Common myeloid progenitor, CD34-positive (primary cell): ENCODE measurements at regions not wholly inside any gene's neighbourhood (a gene's known extent, or its start where the extent isn't known, plus 50 kb on each side); places are given as distances from the start of the nearest gene placed in this dataset.

ENCODE experiments used
- CTCF ChIA-PET: fragments of 350-600 bp; sonication (Branson Sonifier 250); formaldehyde crosslinking; loops from one replicate; lab custom pipeline; 2021; ENCODE audit warnings: antibody characterized with exemption; lab: Charles Lee
- POLR2A ChIA-PET: fragments of 350-600 bp; sonication (Branson Sonifier 250); formaldehyde crosslinking; loops from one replicate; lab custom pipeline; 2021; ENCODE audit warnings: antibody characterized with exemption; lab: Charles Lee
- DNase-seq, 3 donors: peaks; one replicate each; pipeline versions ENCODE4 v3.0.0 to v3.0.0-alpha.2; 2013
- H3K27ac ChIP-seq, 2 experiments: 1 replicate in 1 of 2; 2 replicates in 1 of 2; pipeline ENCODE4 v1.7.0; 2013; ENCODE audit warnings: inconsistent platforms in 2 of 2, low read length in 2 of 2, mild to moderate bottlenecking in 2 of 2, low read depth in 1 of 2, moderate library complexity in 1 of 2; ENCODE audit not compliant: severe bottlenecking in 2 of 2, insufficient read depth in 1 of 2, poor library complexity in 1 of 2
- H3K27me3 ChIP-seq, 5 experiments: replicated peaks in 2 of 5; 1 replicate in 3 of 5; 2 replicates in 2 of 5; pipeline versions ENCODE4 v1.6.1 to v1.7.0; 2013; ENCODE audit warnings: low read length in 4 of 5, mild to moderate bottlenecking in 2 of 5, moderate library complexity in 2 of 5, inconsistent platforms in 1 of 5; ENCODE audit not compliant: insufficient read depth in 5 of 5, control insufficient read depth in 4 of 5
- H3K36me3 ChIP-seq, 4 experiments: 1 replicate in 2 of 4; 2 replicates in 2 of 4; pipeline versions ENCODE4 v1.6.1 to v1.7.0; 2013; ENCODE audit warnings: low read length in 3 of 4, control low read depth in 1 of 4, mild to moderate bottlenecking in 1 of 4; ENCODE audit not compliant: control insufficient read depth in 4 of 4, insufficient read depth in 4 of 4
- H3K4me1 ChIP-seq, 4 experiments: 1 replicate in 3 of 4; 2 replicates in 1 of 4; pipeline versions ENCODE4 v1.6.1 to v1.7.1; 2013; ENCODE audit warnings: low read length in 3 of 4, mild to moderate bottlenecking in 3 of 4, control low read depth in 1 of 4, inconsistent platforms in 1 of 4, moderate library complexity in 1 of 4; ENCODE audit not compliant: control insufficient read depth in 4 of 4, insufficient read depth in 4 of 4; ENCODE audit errors: control extremely low read depth in 1 of 4
- H3K4me3 ChIP-seq, 7 experiments: 1 replicate in 4 of 7; 2 replicates in 3 of 7; pipeline versions ENCODE4 v1.5.1 to v1.7.0; 2013; ENCODE audit warnings: mild to moderate bottlenecking in 7 of 7, low read length in 6 of 7, moderate library complexity in 6 of 7, inconsistent platforms in 2 of 7, low read depth in 2 of 7, control low read depth in 1 of 7; ENCODE audit not compliant: insufficient read depth in 4 of 7, control insufficient read depth in 1 of 7; ENCODE audit errors: extremely low read depth in 1 of 7
- H3K9me3 ChIP-seq, 5 experiments: 1 replicate in 4 of 5; 2 replicates in 1 of 5; pipeline versions ENCODE4 v1.6.1 to v1.7.1; 2013; ENCODE audit warnings: low read length in 4 of 5, mild to moderate bottlenecking in 2 of 5, inconsistent platforms in 1 of 5, low read depth in 1 of 5, moderate library complexity in 1 of 5; ENCODE audit not compliant: control insufficient read depth in 4 of 5, insufficient read depth in 2 of 5; ENCODE audit errors: control extremely low read depth in 1 of 5
- WGBS: methylation state at CpG from one replicate; pipeline ENCODE4 v1.1.5; 2013; ENCODE audit not compliant: insufficient coverage; 5-methylcytosine and 5-hydroxymethylcytosine counted together

GRCh38 chr2:595831-596592, 81.2 kb downstream of the TMEM18 start:
- no peak for DNase-seq
- no peaks in the 10 kb centered on the region for H3K36me3 ChIP-seq
- H3K9me3 ChIP-seq = no peaks in the 10 kb centered on the region
- H3K4me3 ChIP-seq = no peak overlapping the region
- H3K4me1 ChIP-seq = no peaks in the 10 kb centered on the region
- ChIA-PET CTCF (no interaction called here), POLR2A (no interaction called here)
- no peak overlapping the region for H3K27ac ChIP-seq
- peaks cover 0 to 3% (median 0%) of the 10 kb centered on the region in 5 experiments for H3K27me3 ChIP-seq
- 93% methylated on average over 12 of the region's 13 CpGs for WGBS

- no peak for DNase-seq
- Histone ChIP-seq H3K27ac (no peak overlapping the region), H3K9me3 (no peaks in the 10 kb centered on the region), H3K36me3 (no peaks in the 10 kb centered on the region), H3K4me3 (no peak overlapping the region), H3K27me3 (peaks cover 0 to 3% (median 0%) of the 10 kb centered on the region in 5 experiments), H3K4me1 (no peaks in the 10 kb centered on the region)
- POLR2A ChIA-PET = no interaction called here
- CTCF ChIA-PET = no interaction called here
- WGBS = 94% methylated on average over 23 of the region's 23 CpGs
Observed at GRCh38 chr2:595141-595815, 81.9 kb downstream of the TMEM18 start.

- Histone ChIP-seq H3K4me3 (no peak overlapping the region), H3K4me1 (no peaks in the 10 kb centered on the region), H3K36me3 (no peaks in the 10 kb centered on the region), H3K9me3 (no peaks in the 10 kb centered on the region), H3K27ac (no peak overlapping the region), H3K27me3 (peaks cover 0 to 2% (median 0%) of the 10 kb centered on the region in 5 experiments)
- CTCF ChIA-PET = no interaction called here
- DNase-seq = no peak
- POLR2A ChIA-PET = no interaction called here
- WGBS = 95% methylated on average over 19 of the region's 21 CpGs
Observed at GRCh38 chr2:594297-594949, 82.8 kb downstream of the TMEM18 start.

GRCh38 chr2:593356-594026, 83.7 kb downstream of the TMEM18 start:
- WGBS = 92% methylated on average over 14 of the region's 17 CpGs
- H3K4me3 ChIP-seq = no peak overlapping the region
- POLR2A ChIA-PET = no interaction called here
- no peaks in the 10 kb centered on the region for H3K27me3 ChIP-seq
- no peaks in the 10 kb centered on the region for H3K36me3 ChIP-seq
- DNase-seq = no peak
- CTCF ChIA-PET = no interaction called here
- H3K4me1 ChIP-seq = no peaks in the 10 kb centered on the region
- H3K9me3 ChIP-seq = no peaks in the 10 kb centered on the region
- H3K27ac ChIP-seq = no peak overlapping the region

- Histone ChIP-seq H3K27ac (no peak overlapping the region), H3K36me3 (no peaks in the 10 kb centered on the region), H3K4me3 (no peak overlapping the region), H3K4me1 (no peaks in the 10 kb centered on the region), H3K9me3 (no peaks in the 10 kb centered on the region), H3K27me3 (no peaks in the 10 kb centered on the region)
- 100% methylated on average over 8 of the region's 8 CpGs for WGBS
- ChIA-PET CTCF (no interaction called here), POLR2A (no interaction called here)
- DNase-seq = no peak
Observed at GRCh38 chr2:592737-593136, 84.5 kb downstream of the TMEM18 start.

GRCh38 chr2:590214-591175, 86.7 kb downstream of the TMEM18 start:
- H3K4me3 ChIP-seq = no peak overlapping the region
- H3K4me1 ChIP-seq = peaks cover 0 to 5% (median under 1%) of the 10 kb centered on the region in 4 experiments
- no peaks in the 10 kb centered on the region for H3K9me3 ChIP-seq
- CTCF ChIA-PET = no interaction called here
- DNase-seq = no peak
- H3K36me3 ChIP-seq = no peaks in the 10 kb centered on the region
- POLR2A ChIA-PET = no interaction called here
- no peaks in the 10 kb centered on the region for H3K27me3 ChIP-seq
- 92% methylated on average over 17 of the region's 19 CpGs for whole genome bisulfite sequencing
- H3K27ac ChIP-seq = no peak overlapping the region
